IMR-90 (cell line): ENCODE measurements at regions not wholly inside any gene's neighbourhood (a gene's known extent, or its start where the extent isn't known, plus 50 kb on each side); places are given as distances from the start of the nearest gene placed in this dataset.

Source experiments
- ATAC-seq: fragments of 200-7000 bp; cut with Tn5 transposase; 2 replicates; pipeline ENCODE4 v1.9.1; 2020; ENCODE audit warnings: low read depth, mild to moderate bottlenecking, moderate library complexity
- BruUV-seq: library from RNA; stranded (reverse); fragments of 400-500 nt; replicated peaks from 2 replicates; lab custom pipeline; 2021; lab: Mats Ljungman, UMichigan
- CTCF ChIA-PET: fragments of 300-600 bp; formaldehyde crosslinking; extraction: SDS; loops from one replicate; lab custom pipeline; 2021; ENCODE audit warnings: antibody characterized with exemption; lab: Yijun Ruan, JAX
- POLR2A ChIA-PET: fragments of 300-600 bp; sonication (Branson Sonifier 250); formaldehyde crosslinking; loops from one replicate; lab custom pipeline; 2022; ENCODE audit warnings: antibody characterized with exemption; ENCODE audit not compliant: unreplicated experiment; lab: Charles Lee
- DNase-seq: peaks from one replicate; pipeline ENCODE4 v3.0.0; 2013
- H2AFZ ChIP-seq: replicated peaks from 2 replicates; pipeline ENCODE3; 2013; ENCODE audit warnings: low read length, mild to moderate bottlenecking; ENCODE audit not compliant: poor library complexity
- H2AK5ac ChIP-seq: 2 replicates; pipeline ENCODE4 v1.6.1; 2013; ENCODE audit warnings: low read depth, low read length, inconsistent platforms
- H2AK9ac ChIP-seq: replicated peaks from 2 replicates; pipeline ENCODE3; 2013; ENCODE audit warnings: mild to moderate bottlenecking, low read depth, low read length, moderate library complexity; ENCODE audit not compliant: poor library complexity
- H2BK120ac ChIP-seq: 2 replicates; pipeline ENCODE4 v1.6.1; 2013; ENCODE audit warnings: low read depth, low read length, inconsistent platforms
- H2BK15ac ChIP-seq: 3 replicates; pipeline ENCODE4 v1.6.1; 2013; ENCODE audit warnings: low read depth, low read length, inconsistent platforms
- H2BK20ac ChIP-seq: 2 replicates; pipeline ENCODE4 v1.6.1; 2013; ENCODE audit warnings: low read depth, mild to moderate bottlenecking, inconsistent platforms, low read length, moderate library complexity
- H2BK5ac ChIP-seq: 2 replicates; pipeline ENCODE4 v1.6.1; 2013; ENCODE audit warnings: mild to moderate bottlenecking, low read depth, low read length, inconsistent platforms; ENCODE audit not compliant: poor library complexity, severe bottlenecking
- H3K14ac ChIP-seq: replicated peaks from 2 replicates; pipeline ENCODE4 v1.6.1; 2013; ENCODE audit warnings: low read depth, low read length, inconsistent platforms
- H3K18ac ChIP-seq: 2 replicates; pipeline ENCODE4 v1.6.1; 2013; ENCODE audit warnings: low read depth, low read length, control low read depth
- H3K23ac ChIP-seq: 2 replicates; pipeline ENCODE4 v1.6.1; 2013; ENCODE audit warnings: low read depth, low read length, inconsistent platforms
- H3K27ac ChIP-seq: 2 replicates; pipeline ENCODE4 v1.5.1; 2013; ENCODE audit warnings: mild to moderate bottlenecking, control low read depth, low read length; ENCODE audit not compliant: insufficient read depth
- H3K27me3 ChIP-seq: 2 replicates; pipeline ENCODE4 v1.6.1; 2013; ENCODE audit warnings: low read length; ENCODE audit not compliant: control insufficient read depth, insufficient read depth
- H3K36me3 ChIP-seq: 2 replicates; pipeline ENCODE4 v1.6.1; 2013; ENCODE audit warnings: low read length, mixed read lengths; ENCODE audit not compliant: control insufficient read depth, insufficient read depth
- H3K4ac ChIP-seq: 2 replicates; pipeline ENCODE4 v1.6.1; 2013; ENCODE audit warnings: low read depth, low read length, inconsistent platforms
- H3K4me1 ChIP-seq: 2 replicates; pipeline ENCODE4 v1.6.1; 2013; ENCODE audit warnings: low read length, mixed read lengths; ENCODE audit not compliant: control insufficient read depth, insufficient read depth
- H3K4me2 ChIP-seq: 2 replicates; pipeline ENCODE4 v1.6.1; 2013; ENCODE audit warnings: low read depth, mild to moderate bottlenecking, control low read depth, low read length, moderate library complexity
- H3K4me3 ChIP-seq: 2 replicates; pipeline ENCODE4 v1.5.1; 2013; ENCODE audit warnings: low read depth, mild to moderate bottlenecking, control low read depth, low read length, moderate library complexity; ENCODE audit not compliant: insufficient read depth
- H3K56ac ChIP-seq: 2 replicates; pipeline ENCODE4 v1.6.1; 2013; ENCODE audit warnings: low read length, inconsistent platforms; ENCODE audit not compliant: insufficient read depth; ENCODE audit errors: extremely low read depth
- H3K79me1 ChIP-seq, 2 experiments: 2 replicates each; pipeline ENCODE4 v1.6.1; 2013; ENCODE audit warnings: low read length in 2 of 2, inconsistent platforms in 1 of 2, low read depth in 1 of 2
- H3K9ac ChIP-seq: 2 replicates; pipeline ENCODE4 v1.6.1; 2013; ENCODE audit warnings: low read depth, low read length, control low read depth
- H3K9me1 ChIP-seq: 2 replicates; pipeline ENCODE4 v1.6.1; 2013; ENCODE audit warnings: low read length, inconsistent platforms; ENCODE audit not compliant: insufficient read depth
- H3K9me3 ChIP-seq: 2 replicates; pipeline ENCODE4 v1.6.1; 2013; ENCODE audit warnings: low read length; ENCODE audit not compliant: control insufficient read depth, insufficient read depth
- H4K20me1 ChIP-seq: 2 replicates; pipeline ENCODE4 v1.6.1; 2013; ENCODE audit warnings: low read length, inconsistent platforms; ENCODE audit not compliant: insufficient read depth
- H4K5ac ChIP-seq: 2 replicates; pipeline ENCODE4 v1.6.1; 2013; ENCODE audit warnings: mild to moderate bottlenecking, low read depth, low read length, control low read depth
- H4K8ac ChIP-seq, 2 experiments: 2 replicates each; pipeline ENCODE4 v1.6.1; 2013; ENCODE audit warnings: low read depth in 2 of 2, low read length in 2 of 2, control low read depth in 1 of 2, inconsistent platforms in 1 of 2
- H4K91ac ChIP-seq: 2 replicates; pipeline ENCODE4 v1.6.1; 2013; ENCODE audit warnings: low read depth, low read length, inconsistent platforms; ENCODE audit not compliant: insufficient read depth
- BHLHE40 ChIP-seq: fragments of 150-350 bp; IDR thresholded peaks from 2 replicates; pipeline ENCODE4 v1.6.1; 2016; ENCODE audit warnings: mild to moderate bottlenecking, low read depth, low read length
- CEBPB ChIP-seq: IDR thresholded peaks from 2 replicates; pipeline ENCODE4 v1.6.1; 2012; ENCODE audit warnings: low read depth, low read length, improper control_type of control experiment
- CHD1 ChIP-seq: IDR thresholded peaks from 2 replicates; pipeline ENCODE4 v1.6.1; 2012; ENCODE audit warnings: low read depth, low read length, improper control_type of control experiment
- MAZ ChIP-seq: IDR thresholded peaks from 2 replicates; pipeline ENCODE4 v1.6.1; 2012; ENCODE audit warnings: low read depth, mild to moderate bottlenecking, low read length, improper control_type of control experiment, moderate library complexity, borderline replicate concordance
- RCOR1 ChIP-seq: IDR thresholded peaks from 2 replicates; pipeline ENCODE4 v1.6.1; 2012; ENCODE audit warnings: mild to moderate bottlenecking, low read length, improper control_type of control experiment; ENCODE audit not compliant: insufficient replicate concordance
- SMC3 ChIP-seq: fragments of 150-350 bp; IDR thresholded peaks from 2 replicates; pipeline ENCODE4 v1.6.1; 2016; ENCODE audit warnings: low read depth, mild to moderate bottlenecking, antibody characterized with exemption, low read length, moderate library complexity
- USF2 ChIP-seq: fragments of 150-350 bp; IDR thresholded peaks from 2 replicates; pipeline ENCODE4 v1.6.1; 2017; ENCODE audit warnings: mild to moderate bottlenecking, antibody characterized with exemption, low read length, low read depth
- whole genome bisulfite sequencing, 2 experiments: methylation state at CpG; one replicate each; pipeline versions ENCODE4 v1.1.5 to v1.1.7; 2013; ENCODE audit warnings: missing lambda C conversion rate in 2 of 2; ENCODE audit not compliant: insufficient read length in 1 of 2; ENCODE audit errors: extremely low coverage in 2 of 2; 5-methylcytosine and 5-hydroxymethylcytosine counted together
- dilution Hi-C: fragments of 300-500 bp; cut with HindIII; formaldehyde crosslinking; loops from one replicate; pipeline ENCODE4 v1.14.3; 2018; ENCODE audit warnings: low sequenced_read_pairs; ENCODE audit not compliant: unreplicated experiment
- in situ Hi-C: fragments of 300-500 bp; cut with MboI; formaldehyde crosslinking; loops from 3 replicates; pipeline ENCODE4 v1.14.3; 2019; ENCODE audit warnings: low sequenced_read_pairs, inconsistent platforms, mixed read lengths
- intact Hi-C: fragments of 100-400 bp; cut with micrococcal nuclease; formaldehyde crosslinking; loops from 2 replicates; pipeline ENCODE4 v1.10.0; 2022

- Histone ChIP-seq H3K18ac (no peak overlapping the region), H4K20me1 (no peaks in the 10 kb centered on the region), H3K4me3 (no peak overlapping the region), H2BK15ac (no peak overlapping the region), H3K79me1 (no peaks in the 10 kb centered on the region), H3K27ac (no peak overlapping the region), H2BK5ac (no peak overlapping the region), H3K4me1 (peaks cover 2% of the 10 kb centered on the region), H3K9ac (no peak overlapping the region), H2AFZ (no peak overlapping the region), H4K5ac (no peak overlapping the region), H3K36me3 (no peaks in the 10 kb centered on the region), H3K23ac (no peak overlapping the region), H2AK9ac (no peak overlapping the region), H3K27me3 (peaks cover 13% of the 10 kb centered on the region), H3K4me2 (no peak overlapping the region), H3K14ac (no peak overlapping the region), H3K4ac (no peak overlapping the region), H2BK120ac (no peak overlapping the region), H2AK5ac (no peak overlapping the region), H3K9me3 (no peaks in the 10 kb centered on the region), H4K8ac (no peak overlapping the region), H3K56ac (no peak overlapping the region), H2BK20ac (no peak overlapping the region), H3K9me1 (no peaks in the 10 kb centered on the region), H4K91ac (no peak overlapping the region)
- intact Hi-C loops = no loop called here
- in situ Hi-C loops = no loop called here
- WGBS, 2 experiments = 0% methylated on average over 1 of the region's 2 CpGs; no CpG with 5 or more reads in 1 of the 2 experiments
- no peak for ATAC-seq
- ChIA-PET CTCF (interaction anchor here (1.0 kb wide), 1 partner anchor 8 kb away, joined by 3 read pairs; no protein-coding TSS in a partner anchor), POLR2A (no interaction called here)
- TF ChIP-seq MAZ (no peak), SMC3 (no peak), BHLHE40 (no peak), CEBPB (no peak), CHD1 (no peak), USF2 (no peak), RCOR1 (no peak)
- dilution Hi-C loops = no loop called here
- DNase-seq = no peak
- no TSS peak for BruUV-seq
Observed at GRCh38 chr5:54379590-54379989, 69.2 kb upstream of the ARL15 start.
